ENCODE measurements at regions not wholly inside any gene's neighbourhood (a gene's known extent, or its start where the extent isn't known, plus 50 kb on each side); places are given as distances from the start of the nearest gene placed in this dataset.

GRCh38 chr15:31217067-31217466, 109.6 kb upstream of the KLF13 start:
- BruUV-seq (replicated peaks): no TSS peak
- Histone ChIP-seq H3K9ac (ENCODE audit: low read length) (no peak overlapping the region), H2AFZ (ENCODE audit: low read length) (no peak overlapping the region), H4K20me1 (ENCODE audit: low read length) (no peaks in the 10 kb centered on the region), H3K79me2 (ENCODE audit: low read length) (no peaks in the 10 kb centered on the region), H3F3A (ENCODE audit: low read length, unreplicated experiment) (no peaks in the 10 kb centered on the region), H3K4me1 (ENCODE audit: insufficient read depth, low read length) (peaks cover 11% of the 10 kb centered on the region; the same call in 1 of the 2 replicates), H3K9me2 (replicated peaks; ENCODE audit: low read length) (no peaks in the 10 kb centered on the region), H3K36me3 (ENCODE audit: low read depth, low read length) (no peaks in the 10 kb centered on the region), H3K27me3 (ENCODE audit: low read length) (no peaks in the 10 kb centered on the region), H3K9me3 (ENCODE audit: low read length) (no peaks in the 10 kb centered on the region), H3K4me2 (ENCODE audit: low read length) (no peak overlapping the region), H3K4me3 (ENCODE audit: low read length) (no peak overlapping the region), H3K27ac (ENCODE audit: low read length) (no peak overlapping the region)
- intact Hi-C loops (cut with micrococcal nuclease): loop anchor here (5.0 kb wide), 1 partner anchor 220 kb away; no protein-coding TSS in a partner anchor
- no peak for ATAC-seq
- TF ChIP-seq CTCF (conservative IDR thresholded peaks at IDR 0.05; ENCODE audit: low read depth, low read length) (no peak), EZH2phosphoT487 (IDR thresholded peaks at IDR 0.05; ENCODE audit: borderline replicate concordance, low read length) (no peak), EZH2 (IDR thresholded peaks at IDR 0.05; ENCODE audit: low read length, unreplicated experiment) (no peak)
- ChIA-PET POLR2A (ENCODE audit: unreplicated experiment) (interaction anchor here (0.6 to 0.7 kb wide), 2 partner anchors 59 to 175 kb away, joined by 5 read pairs; no protein-coding TSS in a partner anchor), CTCF (no interaction called here)
- no peak for DNase-seq

- POLR2A ChIA-PET (ENCODE audit: unreplicated experiment): no interaction called here
- Histone ChIP-seq H3F3A (ENCODE audit: low read length, unreplicated experiment) (no peaks in the 10 kb centered on the region), H3K4me1 (ENCODE audit: insufficient read depth, low read length) (peaks cover 11% of the 10 kb centered on the region; the same call in 1 of the 2 replicates), H3K4me2 (ENCODE audit: low read length) (no peak overlapping the region), H3K79me2 (ENCODE audit: low read length) (no peaks in the 10 kb centered on the region), H3K4me3 (ENCODE audit: low read length) (no peak overlapping the region), H3K27me3 (ENCODE audit: low read length) (0 out of 2 replicates have a peak, but pooled peaks cover 4% of the 10 kb centered on the region), H2AFZ (ENCODE audit: low read length) (no peak overlapping the region), H3K9ac (ENCODE audit: low read length) (no peak overlapping the region), H3K9me2 (replicated peaks; ENCODE audit: low read length) (no peaks in the 10 kb centered on the region), H3K9me3 (ENCODE audit: low read length) (no peaks in the 10 kb centered on the region), H3K36me3 (ENCODE audit: low read depth, low read length) (no peaks in the 10 kb centered on the region), H4K20me1 (ENCODE audit: low read length) (no peaks in the 10 kb centered on the region), H3K27ac (ENCODE audit: low read length) (no peak overlapping the region)
- DNase-seq (no peak), ATAC-seq (no peak)
- CTCF ChIA-PET: no interaction called here
- TF ChIP-seq CTCF (conservative IDR thresholded peaks at IDR 0.05; ENCODE audit: low read depth, low read length): no peak
- no peak for TF ChIP-seq EZH2phosphoT487 (IDR thresholded peaks at IDR 0.05; ENCODE audit: borderline replicate concordance, low read length)
- no peak for TF ChIP-seq EZH2 (IDR thresholded peaks at IDR 0.05; ENCODE audit: low read length, unreplicated experiment)
- no TSS peak for BruUV-seq (replicated peaks)
- intact Hi-C loops (cut with micrococcal nuclease): loop anchor here (5.0 kb wide), 1 partner anchor 220 kb away; no protein-coding TSS in a partner anchor
Observed at GRCh38 chr15:31217566-31218270, 108.9 kb upstream of the KLF13 start.

- Histone ChIP-seq H2AFZ (ENCODE audit: low read length) (no peak overlapping the region), H3K4me1 (ENCODE audit: insufficient read depth, low read length) (peaks cover 11% of the 10 kb centered on the region; the same call in 1 of the 2 replicates), H3K79me2 (ENCODE audit: low read length) (no peaks in the 10 kb centered on the region), H3K9ac (ENCODE audit: low read length) (no peak overlapping the region), H4K20me1 (ENCODE audit: low read length) (no peaks in the 10 kb centered on the region), H3F3A (ENCODE audit: low read length, unreplicated experiment) (no peaks in the 10 kb centered on the region), H3K4me2 (ENCODE audit: low read length) (no peak overlapping the region), H3K27me3 (ENCODE audit: low read length) (peaks cover 12% of the 10 kb centered on the region), H3K9me3 (ENCODE audit: low read length) (no peaks in the 10 kb centered on the region), H3K36me3 (ENCODE audit: low read depth, low read length) (no peaks in the 10 kb centered on the region), H3K4me3 (ENCODE audit: low read length) (no peak overlapping the region), H3K9me2 (replicated peaks; ENCODE audit: low read length) (no peaks in the 10 kb centered on the region), H3K27ac (ENCODE audit: low read length) (no peak overlapping the region)
- BruUV-seq (replicated peaks): no TSS peak
- ATAC-seq (no peak), DNase-seq (no peak)
- ChIA-PET CTCF (no interaction called here), POLR2A (ENCODE audit: unreplicated experiment) (no interaction called here)
- intact Hi-C loops (cut with micrococcal nuclease): loop anchor here (5.0 kb wide), 1 partner anchor 218 kb away; no protein-coding TSS in a partner anchor
- TF ChIP-seq EZH2 (IDR thresholded peaks at IDR 0.05; ENCODE audit: low read length, unreplicated experiment): no peak
- TF ChIP-seq CTCF (conservative IDR thresholded peaks at IDR 0.05; ENCODE audit: low read depth, low read length): no peak
- TF ChIP-seq EZH2phosphoT487 (IDR thresholded peaks at IDR 0.05; ENCODE audit: borderline replicate concordance, low read length): no peak
Observed at GRCh38 chr15:31219221-31219620, 107.4 kb upstream of the KLF13 start.
